Endodermal cell (in vitro differentiated cells): ENCODE measurements at regions not wholly inside any gene's neighbourhood (a gene's known extent, or its start where the extent isn't known, plus 50 kb on each side); places are given as distances from the start of the nearest gene placed in this dataset.

Experiments
- DNase-seq: peaks from one replicate; pipeline ENCODE4 v3.0.0-alpha.2; 2017
- H3K27ac ChIP-seq: 2 replicates; pipeline ENCODE4 v1.5.1; 2013; ENCODE audit warnings: mild to moderate bottlenecking, low read depth, low read length, moderate library complexity
- H3K27me3 ChIP-seq: 2 replicates; pipeline ENCODE4 v1.6.1; 2013; ENCODE audit warnings: mild to moderate bottlenecking, low read length, moderate library complexity; ENCODE audit not compliant: insufficient read depth, control insufficient read depth, poor library complexity, severe bottlenecking
- H3K36me3 ChIP-seq: 2 replicates; pipeline ENCODE4 v1.7.0; 2013; ENCODE audit warnings: mild to moderate bottlenecking, low read length, moderate library complexity; ENCODE audit not compliant: control insufficient read depth, insufficient read depth
- H3K4me1 ChIP-seq: one replicate; pipeline ENCODE4 v1.7.0; 2013; ENCODE audit warnings: low read length; ENCODE audit not compliant: control insufficient read depth, insufficient read depth
- H3K4me3 ChIP-seq: 2 replicates; pipeline ENCODE4 v1.5.1; 2013; ENCODE audit warnings: mild to moderate bottlenecking, low read length, moderate library complexity
- H3K9ac ChIP-seq: 2 replicates; pipeline ENCODE4 v1.6.1; 2013; ENCODE audit warnings: mild to moderate bottlenecking, low read length, moderate library complexity; ENCODE audit not compliant: poor library complexity, severe bottlenecking; ENCODE audit errors: extremely low read depth
- H3K9me3 ChIP-seq: 2 replicates; pipeline ENCODE4 v1.6.1; 2013; ENCODE audit warnings: mild to moderate bottlenecking, low read length, moderate library complexity; ENCODE audit not compliant: control insufficient read depth
- H3K27ac Mint-ChIP-seq: 2 replicates; pipeline ENCODE4 v1.8.0; 2020; ENCODE audit warnings: mixed read lengths
- H3K27me3 Mint-ChIP-seq: 2 replicates; pipeline ENCODE4 v1.8.0; 2021; ENCODE audit warnings: mild to moderate bottlenecking, mixed read lengths; ENCODE audit not compliant: insufficient read depth
- H3K36me3 Mint-ChIP-seq: 2 replicates; pipeline ENCODE4 v1.8.0; 2020; ENCODE audit warnings: low read depth, mixed read lengths
- H3K4me1 Mint-ChIP-seq: 2 replicates; pipeline ENCODE4 v1.8.0; 2020; ENCODE audit warnings: mixed read lengths
- H3K4me3 Mint-ChIP-seq: 2 replicates; pipeline ENCODE4 v1.8.0; 2020; ENCODE audit warnings: mild to moderate bottlenecking, moderate library complexity, mixed read lengths
- H3K9me3 Mint-ChIP-seq: 2 replicates; pipeline ENCODE4 v1.8.0; 2020; ENCODE audit warnings: mild to moderate bottlenecking, mixed read lengths
- CTCF ChIP-seq: fragments of 200-600 bp; sonication (generic); conservative IDR thresholded peaks from 2 replicates; pipeline ENCODE4 v1.5.0; 2021; ENCODE audit warnings: antibody characterized with exemption, mild to moderate bottlenecking
- WGBS, 2 experiments: methylation state at CpG; one replicate each; pipeline versions ENCODE4 v1.1.5 to v1.1.7; 2013; ENCODE audit warnings: missing lambda C conversion rate in 2 of 2, mixed read lengths in 1 of 2; ENCODE audit not compliant: insufficient coverage in 1 of 2, insufficient read length in 1 of 2; 5-methylcytosine and 5-hydroxymethylcytosine counted together

- Histone ChIP-seq H3K9me3 (no peaks in the 10 kb centered on the region), H3K4me1 (no peaks in the 10 kb centered on the region), H3K9ac (no peak overlapping the region), H3K4me3 (no peak overlapping the region), H3K27me3 (no peaks in the 10 kb centered on the region), H3K36me3 (no peaks in the 10 kb centered on the region), H3K27ac (peak overlapping the region; percentile 24)
- DNase-seq = no peak
- TF ChIP-seq CTCF = no peak
- H3K27me3 Mint-ChIP-seq = peaks cover 2% of the 10 kb centered on the region
- H3K36me3 Mint-ChIP-seq = no peaks in the 10 kb centered on the region
- no peaks in the 10 kb centered on the region for H3K9me3 Mint-ChIP-seq
- 91 to 94% methylated on average over 15 to 17 of the region's 17 CpGs for WGBS, 2 experiments
- no peak overlapping the region for H3K27ac Mint-ChIP-seq
- H3K4me3 Mint-ChIP-seq = no peak overlapping the region
- H3K4me1 Mint-ChIP-seq = peaks cover 7% of the 10 kb centered on the region
Measured at GRCh38 chr18:10164271-10165071, 250.7 kb downstream of the VAPA start.

GRCh38 chr18:10166164-10166807, 252.5 kb downstream of the VAPA start:
- Histone ChIP-seq H3K27ac (no peak overlapping the region), H3K36me3 (no peaks in the 10 kb centered on the region), H3K9ac (no peak overlapping the region), H3K4me3 (no peak overlapping the region), H3K27me3 (no peaks in the 10 kb centered on the region), H3K9me3 (no peaks in the 10 kb centered on the region), H3K4me1 (no peaks in the 10 kb centered on the region)
- no peak overlapping the region for H3K4me3 Mint-ChIP-seq
- no peaks in the 10 kb centered on the region for H3K27me3 Mint-ChIP-seq
- no peak for DNase-seq
- TF ChIP-seq CTCF = no peak
- H3K27ac Mint-ChIP-seq = no peak overlapping the region
- no peaks in the 10 kb centered on the region for H3K9me3 Mint-ChIP-seq
- H3K4me1 Mint-ChIP-seq = peaks cover 10% of the 10 kb centered on the region
- no peaks in the 10 kb centered on the region for H3K36me3 Mint-ChIP-seq
- 94 to 97% methylated on average over 9 to 22 of the region's 22 CpGs for WGBS, 2 experiments

GRCh38 chr18:10167759-10168158, 253.9 kb downstream of the VAPA start:
- H3K9me3 ChIP-seq = no peaks in the 10 kb centered on the region
- TF ChIP-seq CTCF = no peak
- H3K4me1 Mint-ChIP-seq = peaks cover 10% of the 10 kb centered on the region
- no peak overlapping the region for H3K27ac ChIP-seq
- H3K27me3 Mint-ChIP-seq = no peaks in the 10 kb centered on the region
- H3K9ac ChIP-seq = no peak overlapping the region
- H3K27ac Mint-ChIP-seq = no peak overlapping the region
- H3K4me3 ChIP-seq = no peak overlapping the region
- H3K4me3 Mint-ChIP-seq = no peak overlapping the region
- 90 to 99% methylated on average over 10 to 11 of the region's 11 CpGs for WGBS, 2 experiments
- no peaks in the 10 kb centered on the region for H3K36me3 ChIP-seq
- H3K4me1 ChIP-seq = no peaks in the 10 kb centered on the region
- H3K27me3 ChIP-seq = no peaks in the 10 kb centered on the region
- no peaks in the 10 kb centered on the region for H3K36me3 Mint-ChIP-seq
- H3K9me3 Mint-ChIP-seq = no peaks in the 10 kb centered on the region
- no peak for DNase-seq
